ENCODE measurements at regions not wholly inside any gene's neighbourhood (a gene's known extent, or its start where the extent isn't known, plus 50 kb on each side); places are given as distances from the start of the nearest gene placed in this dataset.
"Not testable (repeated sequence)": the region's sequence is repeated elsewhere in the genome, so short reads cannot be mapped to it uniquely, and the experiment has no call there.

GRCh38 chr7:41404375-41405074, 298.4 kb downstream of the INHBA start:
- intact Hi-C loops (cut with DNase I; ENCODE audit: low total_unique reads): no loop called here
- no peaks in the 10 kb centered on the region for H3K4me1 ChIP-seq
- DNase-seq: no peak
- no peaks in the 10 kb centered on the region for H3K27me3 ChIP-seq
- no peak overlapping the region for H3K27ac ChIP-seq
- H3K36me3 ChIP-seq (ENCODE audit: low read depth, missing control alignments): no peaks in the 10 kb centered on the region
- no peaks in the 10 kb centered on the region for H3K9me3 ChIP-seq
- TF ChIP-seq POLR2A (IDR thresholded peaks at IDR 0.05) (no peak), CTCF (IDR thresholded peaks at IDR 0.05) (no peak)
- no peak overlapping the region for H3K4me3 ChIP-seq
- 67 to 73% methylated on average over 3 of the region's 3 CpGs for WGBS, 2 donors

GRCh38 chr7:41403291-41403690, 299.6 kb downstream of the INHBA start:
- Histone ChIP-seq H3K9me3 (no peaks in the 10 kb centered on the region), H3K27ac (no peak overlapping the region), H3K4me3 (no peak overlapping the region), H3K4me1 (no peaks in the 10 kb centered on the region), H3K27me3 (no peaks in the 10 kb centered on the region), H3K36me3 (ENCODE audit: low read depth, missing control alignments) (no peaks in the 10 kb centered on the region)
- DNase-seq: no peak
- intact Hi-C loops (cut with DNase I; ENCODE audit: low total_unique reads): no loop called here
- TF ChIP-seq CTCF (IDR thresholded peaks at IDR 0.05): no peak
- no peak for TF ChIP-seq POLR2A (IDR thresholded peaks at IDR 0.05)
- WGBS, 2 donors: 67 to 81% methylated on average over 2 of the region's 2 CpGs

- Histone ChIP-seq H3K4me1 (no peaks in the 10 kb centered on the region), H3K4me3 (no peak overlapping the region), H3K9me3 (no peaks in the 10 kb centered on the region), H3K27me3 (no peaks in the 10 kb centered on the region), H3K27ac (no peak overlapping the region), H3K36me3 (ENCODE audit: low read depth, missing control alignments) (no peaks in the 10 kb centered on the region)
- DNase-seq: no peak
- TF ChIP-seq CTCF (IDR thresholded peaks at IDR 0.05): no peak
- intact Hi-C loops (cut with DNase I; ENCODE audit: low total_unique reads): no loop called here
- 46 to 48% methylated on average over 4 of the region's 4 CpGs for WGBS, 2 donors
Measured at GRCh38 chr7:41401833-41402232, 301.1 kb downstream of the INHBA start.

GRCh38 chr7:41399171-41399570, 303.7 kb downstream of the INHBA start:
- no peak for DNase-seq
- no peaks in the 10 kb centered on the region for H3K36me3 ChIP-seq (ENCODE audit: low read depth, missing control alignments)
- no peaks in the 10 kb centered on the region for H3K9me3 ChIP-seq
- no peak overlapping the region for H3K4me3 ChIP-seq
- intact Hi-C loops (cut with DNase I; ENCODE audit: low total_unique reads): no loop called here
- H3K4me1 ChIP-seq: no peaks in the 10 kb centered on the region
- H3K27me3 ChIP-seq: no peaks in the 10 kb centered on the region
- no peak for TF ChIP-seq POLR2A (IDR thresholded peaks at IDR 0.05)
- no peak for TF ChIP-seq CTCF (IDR thresholded peaks at IDR 0.05)
- no peak overlapping the region for H3K27ac ChIP-seq
- 89 to 96% methylated on average over 3 of the region's 3 CpGs for WGBS, 2 donors

- H3K9me3 ChIP-seq: no peaks in the 10 kb centered on the region
- H3K4me3 ChIP-seq: no peak overlapping the region
- H3K36me3 ChIP-seq (ENCODE audit: low read depth, missing control alignments): no peaks in the 10 kb centered on the region
- intact Hi-C loops (cut with DNase I; ENCODE audit: low total_unique reads): no loop called here
- TF ChIP-seq POLR2A (IDR thresholded peaks at IDR 0.05) (no peak), CTCF (IDR thresholded peaks at IDR 0.05) (no peak)
- H3K4me1 ChIP-seq: no peaks in the 10 kb centered on the region
- no peak for DNase-seq
- WGBS, 2 donors: 83 to 86% methylated on average over 3 of the region's 3 CpGs
- H3K27ac ChIP-seq: no peak overlapping the region
- H3K27me3 ChIP-seq: no peaks in the 10 kb centered on the region
Measured at GRCh38 chr7:41391818-41392217, 311.1 kb downstream of the INHBA start.

- WGBS, 2 donors: 62% methylated on average over 3 of the region's 3 CpGs
- H3K36me3 ChIP-seq (ENCODE audit: low read depth, missing control alignments); intact Hi-C loops (cut with DNase I; ENCODE audit: low total_unique reads); H3K4me3 ChIP-seq; H3K27me3 ChIP-seq; H3K9me3 ChIP-seq; DNase-seq; H3K4me1 ChIP-seq; H3K27ac ChIP-seq: not testable (repeated sequence)
Measured at GRCh38 chr7:41388933-41389332, 314.0 kb downstream of the INHBA start.
